ENCODE measurements at regions not wholly inside any gene's neighbourhood (a gene's known extent, or its start where the extent isn't known, plus 50 kb on each side); places are given as distances from the start of the nearest gene placed in this dataset.
"Not testable (repeated sequence)": the region's sequence is repeated elsewhere in the genome, so short reads cannot be mapped to it uniquely, and the experiment has no call there.

GRCh38 chr4:8990341-8990740 lies 118.7 kb upstream of the HMX1 start:
- H3K4me3 ChIP-seq (replicated peaks; ENCODE audit: low read depth, low read length); DNase-seq (ENCODE audit: low read depth): not testable (repeated sequence)

GRCh38 chr4:8985786-8986185 lies 114.1 kb upstream of the HMX1 start:
- not testable (repeated sequence) for H3K4me3 ChIP-seq (replicated peaks; ENCODE audit: low read depth, low read length); DNase-seq (ENCODE audit: low read depth)

- not testable (repeated sequence) for DNase-seq (ENCODE audit: low read depth); H3K4me3 ChIP-seq (replicated peaks; ENCODE audit: low read depth, low read length)
Observed at GRCh38 chr4:8984641-8985040, 113.0 kb upstream of the HMX1 start.

GRCh38 chr4:8983921-8984320 lies 112.3 kb upstream of the HMX1 start:
- H3K4me3 ChIP-seq (replicated peaks; ENCODE audit: low read depth, low read length); DNase-seq (ENCODE audit: low read depth): not testable (repeated sequence)

- H3K4me3 ChIP-seq (replicated peaks; ENCODE audit: low read depth, low read length); DNase-seq (ENCODE audit: low read depth): not testable (repeated sequence)
Observed at GRCh38 chr4:8976466-8977128, 105.0 kb upstream of the HMX1 start.

GRCh38 chr4:8972635-8973034 lies 101.0 kb upstream of the HMX1 start:
- not testable (repeated sequence) for DNase-seq (ENCODE audit: low read depth); H3K4me3 ChIP-seq (replicated peaks; ENCODE audit: low read depth, low read length)

GRCh38 chr4:8965896-8966295 lies 94.3 kb upstream of the HMX1 start:
- H3K4me3 ChIP-seq (replicated peaks; ENCODE audit: low read depth, low read length); DNase-seq (ENCODE audit: low read depth): not testable (repeated sequence)

- H3K4me3 ChIP-seq (replicated peaks; ENCODE audit: low read depth, low read length); DNase-seq (ENCODE audit: low read depth): not testable (repeated sequence)
Observed at GRCh38 chr4:8964201-8964788, 92.7 kb upstream of the HMX1 start.

GRCh38 chr4:8963533-8963932 lies 91.9 kb upstream of the HMX1 start:
- not testable (repeated sequence) for H3K4me3 ChIP-seq (replicated peaks; ENCODE audit: low read depth, low read length); DNase-seq (ENCODE audit: low read depth)

- peak; percentile 25 for TF ChIP-seq CTCF (IDR thresholded peaks at IDR 0.05; ENCODE audit: low read length, missing control alignments)
- DNase-seq (ENCODE audit: low read depth), result peak; percentile 20
Observed at GRCh38 chr4:8961343-8961742, 89.7 kb upstream of the HMX1 start.

GRCh38 chr4:8959471-8959870 lies 87.8 kb upstream of the HMX1 start:
- not testable (repeated sequence) for H3K4me3 ChIP-seq (replicated peaks; ENCODE audit: low read depth, low read length); DNase-seq (ENCODE audit: low read depth)

More at GRCh38 chr4:8961343-8961742, 89.7 kb upstream of the HMX1 start:
- not testable (repeated sequence) for H3K4me3 ChIP-seq (replicated peaks; ENCODE audit: low read depth, low read length)

GRCh38 chr4:8954001-8954400 lies 82.4 kb upstream of the HMX1 start:
- not testable (repeated sequence) for DNase-seq (ENCODE audit: low read depth); H3K4me3 ChIP-seq (replicated peaks; ENCODE audit: low read depth, low read length)

- H3K4me3 ChIP-seq (replicated peaks; ENCODE audit: low read depth, low read length); DNase-seq (ENCODE audit: low read depth): not testable (repeated sequence)
Observed at GRCh38 chr4:8952791-8953190, 81.2 kb upstream of the HMX1 start.

- not testable (repeated sequence) for DNase-seq (ENCODE audit: low read depth)
Observed at GRCh38 chr4:8952109-8952508, 80.5 kb upstream of the HMX1 start.

GRCh38 chr4:8945506-8945905 lies 73.9 kb upstream of the HMX1 start:
- DNase-seq (ENCODE audit: low read depth); H3K4me3 ChIP-seq (replicated peaks; ENCODE audit: low read depth, low read length): not testable (repeated sequence)

More at GRCh38 chr4:8952109-8952508, 80.5 kb upstream of the HMX1 start:
- not testable (repeated sequence) for H3K4me3 ChIP-seq (replicated peaks; ENCODE audit: low read depth, low read length)

GRCh38 chr4:8943367-8943766 lies 71.7 kb upstream of the HMX1 start:
- not testable (repeated sequence) for H3K4me3 ChIP-seq (replicated peaks; ENCODE audit: low read depth, low read length); DNase-seq (ENCODE audit: low read depth)

GRCh38 chr4:8942088-8942487 lies 70.4 kb upstream of the HMX1 start:
- DNase-seq (ENCODE audit: low read depth); H3K4me3 ChIP-seq (replicated peaks; ENCODE audit: low read depth, low read length): not testable (repeated sequence)

- not testable (repeated sequence) for DNase-seq (ENCODE audit: low read depth); H3K4me3 ChIP-seq (replicated peaks; ENCODE audit: low read depth, low read length)
Observed at GRCh38 chr4:8941492-8941805, 69.8 kb upstream of the HMX1 start.
